ENCODE measurements at regions not wholly inside any gene's neighbourhood (a gene's known extent, or its start where the extent isn't known, plus 50 kb on each side); places are given as distances from the start of the nearest gene placed in this dataset.

DNA sequence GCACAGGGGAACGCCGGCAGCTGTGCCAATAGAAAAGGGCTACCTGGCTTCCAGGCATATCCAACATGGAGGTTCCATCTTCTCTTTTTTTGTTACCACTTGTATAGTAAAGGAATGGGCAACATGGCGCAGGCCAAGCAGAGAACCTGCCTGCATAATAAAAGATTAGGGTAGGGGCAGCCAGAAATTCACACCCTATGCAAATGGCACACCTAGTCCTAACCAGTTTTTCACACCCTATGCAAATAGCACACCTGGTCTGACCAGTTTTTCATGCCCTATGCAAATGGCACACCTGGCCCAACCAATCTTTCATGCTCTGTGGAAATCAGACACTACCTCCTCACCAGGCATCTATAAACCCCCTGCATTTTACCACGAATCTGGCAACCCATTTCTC, 369.5 kb downstream of the IPMK start:
- H3K4me3 Mint-ChIP-seq (ENCODE audit: unreplicated experiment): no peak overlapping the region
- no peaks in the 10 kb centered on the region for H3K9me3 Mint-ChIP-seq (ENCODE audit: unreplicated experiment)
- ChIA-PET CTCF (interaction anchor here (0.6 kb wide), 1 partner anchor 19 kb away, joined by 3 read pairs; no protein-coding TSS in a partner anchor), POLR2A (interaction anchor here (0.6 kb wide), 1 partner anchor 12 kb away, joined by 3 read pairs; no protein-coding TSS in a partner anchor)
- H3K4me1 Mint-ChIP-seq (ENCODE audit: insufficient read depth, unreplicated experiment): no peaks in the 10 kb centered on the region
- TF ChIP-seq, protein P1, sequence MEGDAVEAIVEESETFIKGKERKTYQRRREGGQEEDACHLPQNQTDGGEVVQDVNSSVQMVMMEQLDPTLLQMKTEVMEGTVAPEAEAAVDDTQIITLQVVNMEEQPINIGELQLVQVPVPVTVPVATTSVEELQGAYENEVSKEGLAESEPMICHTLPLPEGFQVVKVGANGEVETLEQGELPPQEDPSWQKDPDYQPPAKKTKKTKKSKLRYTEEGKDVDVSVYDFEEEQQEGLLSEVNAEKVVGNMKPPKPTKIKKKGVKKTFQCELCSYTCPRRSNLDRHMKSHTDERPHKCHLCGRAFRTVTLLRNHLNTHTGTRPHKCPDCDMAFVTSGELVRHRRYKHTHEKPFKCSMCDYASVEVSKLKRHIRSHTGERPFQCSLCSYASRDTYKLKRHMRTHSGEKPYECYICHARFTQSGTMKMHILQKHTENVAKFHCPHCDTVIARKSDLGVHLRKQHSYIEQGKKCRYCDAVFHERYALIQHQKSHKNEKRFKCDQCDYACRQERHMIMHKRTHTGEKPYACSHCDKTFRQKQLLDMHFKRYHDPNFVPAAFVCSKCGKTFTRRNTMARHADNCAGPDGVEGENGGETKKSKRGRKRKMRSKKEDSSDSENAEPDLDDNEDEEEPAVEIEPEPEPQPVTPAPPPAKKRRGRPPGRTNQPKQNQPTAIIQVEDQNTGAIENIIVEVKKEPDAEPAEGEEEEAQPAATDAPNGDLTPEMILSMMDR (IDR thresholded peaks at IDR 0.05; ENCODE audit: unreplicated experiment): no peak
- H3K36me3 Mint-ChIP-seq (ENCODE audit: insufficient read depth, unreplicated experiment): no peaks in the 10 kb centered on the region
- no peak for DNase-seq (ENCODE audit: unreplicated experiment)
- BruUV-seq (replicated peaks): no TSS peak
- no peak overlapping the region for H3K27ac Mint-ChIP-seq (ENCODE audit: low read depth, unreplicated experiment)
- intact Hi-C loops (cut with micrococcal nuclease): no loop called here
- no peaks in the 10 kb centered on the region for H3K27me3 Mint-ChIP-seq (ENCODE audit: insufficient read depth, unreplicated experiment)

DNA sequence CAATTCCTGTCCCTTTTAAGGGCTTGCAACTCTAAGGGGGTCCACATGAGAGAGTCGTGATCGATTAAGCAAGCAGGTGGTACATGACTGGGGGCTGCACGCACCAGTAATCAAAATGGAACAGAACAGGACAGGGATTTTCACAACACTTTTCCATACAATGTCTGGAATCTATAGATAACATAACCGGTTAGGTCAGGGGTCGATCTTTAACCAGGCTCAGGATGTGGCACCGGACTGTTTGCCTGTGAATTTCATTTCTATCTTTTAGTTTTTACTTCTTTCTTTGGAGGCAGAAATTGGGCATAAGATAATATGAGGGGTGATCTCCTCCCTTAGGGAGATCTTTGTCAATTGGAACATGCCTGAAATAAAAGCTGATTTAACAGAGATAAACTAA, 370.1 kb downstream of the IPMK start:
- intact Hi-C loops (cut with micrococcal nuclease): no loop called here
- H3K27ac Mint-ChIP-seq (ENCODE audit: low read depth, unreplicated experiment): no peak overlapping the region
- DNase-seq (ENCODE audit: unreplicated experiment): no peak
- TF ChIP-seq, protein P1 (IDR thresholded peaks at IDR 0.05; ENCODE audit: unreplicated experiment): no peak
- no peaks in the 10 kb centered on the region for H3K4me1 Mint-ChIP-seq (ENCODE audit: insufficient read depth, unreplicated experiment)
- no peaks in the 10 kb centered on the region for H3K27me3 Mint-ChIP-seq (ENCODE audit: insufficient read depth, unreplicated experiment)
- no peaks in the 10 kb centered on the region for H3K9me3 Mint-ChIP-seq (ENCODE audit: unreplicated experiment)
- no peak overlapping the region for H3K4me3 Mint-ChIP-seq (ENCODE audit: unreplicated experiment)
- no TSS peak for BruUV-seq (replicated peaks)
- POLR2A ChIA-PET: interaction anchor here (0.6 kb wide), 1 partner anchor 396 kb away, joined by 3 read pairs; no protein-coding TSS in a partner anchor
- H3K36me3 Mint-ChIP-seq (ENCODE audit: insufficient read depth, unreplicated experiment): no peaks in the 10 kb centered on the region
- CTCF ChIA-PET: interaction anchor here (0.6 kb wide), 1 partner anchor 18 kb away, joined by 3 read pairs; no protein-coding TSS in a partner anchor

DNA sequence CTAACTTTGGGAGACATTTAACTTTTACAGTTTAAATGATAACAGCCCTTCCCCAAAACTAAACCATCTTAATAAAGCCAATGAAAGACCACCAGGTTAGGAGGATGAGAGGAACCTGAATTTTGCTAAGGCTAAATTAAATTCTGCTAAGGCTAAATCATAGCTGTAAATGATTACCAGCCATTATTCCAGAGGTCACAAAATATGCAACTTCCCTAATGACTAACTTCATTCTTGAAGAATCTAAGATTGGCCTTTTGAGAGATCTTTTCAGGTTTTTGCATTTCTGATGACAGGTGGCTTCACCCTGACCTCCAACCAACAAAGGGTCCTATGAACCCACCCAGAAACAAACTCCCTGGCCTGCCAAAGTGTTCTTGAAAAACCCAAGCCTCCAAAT, 373.3 kb downstream of the IPMK start:
- ChIA-PET CTCF (no interaction called here), POLR2A (no interaction called here)
- no peaks in the 10 kb centered on the region for H3K9me3 Mint-ChIP-seq (ENCODE audit: unreplicated experiment)
- TF ChIP-seq, protein P1 (IDR thresholded peaks at IDR 0.05; ENCODE audit: unreplicated experiment): no peak
- peaks cover 3% of the 10 kb centered on the region for H3K4me1 Mint-ChIP-seq (ENCODE audit: insufficient read depth, unreplicated experiment)
- no TSS peak for BruUV-seq (replicated peaks)
- intact Hi-C loops (cut with micrococcal nuclease): no loop called here
- DNase-seq (ENCODE audit: unreplicated experiment): no peak
- H3K27me3 Mint-ChIP-seq (ENCODE audit: insufficient read depth, unreplicated experiment): no peaks in the 10 kb centered on the region
- H3K27ac Mint-ChIP-seq (ENCODE audit: low read depth, unreplicated experiment): no peak overlapping the region
- no peaks in the 10 kb centered on the region for H3K36me3 Mint-ChIP-seq (ENCODE audit: insufficient read depth, unreplicated experiment)
- H3K4me3 Mint-ChIP-seq (ENCODE audit: unreplicated experiment): no peak overlapping the region

DNA sequence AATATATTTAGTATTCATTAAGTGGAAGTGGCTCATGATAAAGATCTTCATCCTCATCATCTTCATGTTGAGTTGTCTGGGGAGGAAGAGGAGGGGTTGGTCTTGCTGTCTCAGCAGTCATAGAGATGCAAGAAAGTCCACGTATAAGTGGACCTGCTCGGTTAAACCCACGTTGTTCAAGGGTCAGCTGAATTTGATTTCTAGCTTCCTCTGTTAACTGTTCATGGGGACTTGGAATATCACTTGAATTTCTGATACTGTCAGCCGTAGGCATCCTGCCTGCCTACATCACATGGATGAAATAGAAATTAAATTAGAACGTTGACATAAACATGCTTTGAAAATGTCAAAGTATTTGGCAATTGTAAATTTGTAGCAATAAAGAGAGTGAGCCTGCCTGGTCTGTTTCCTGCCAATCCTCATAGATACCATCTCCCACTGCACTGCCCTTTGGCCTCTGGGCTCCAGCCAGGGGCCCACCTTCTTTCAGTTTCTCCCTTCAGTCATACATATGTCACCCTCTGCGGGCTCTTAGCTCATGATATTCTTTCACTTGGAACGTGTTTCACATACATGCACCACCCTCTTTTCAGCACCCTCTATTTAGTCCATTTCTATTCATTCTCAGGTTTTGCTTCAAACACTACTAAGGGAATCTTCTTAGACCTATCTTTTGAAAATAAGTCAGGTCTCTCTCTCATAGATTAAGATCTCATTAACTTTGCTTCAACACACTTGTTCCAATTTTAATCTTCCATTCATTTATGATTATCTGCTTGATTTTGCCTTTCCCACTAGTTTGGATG, 376.3 kb downstream of the IPMK start:
- no peaks in the 10 kb centered on the region for H3K27me3 Mint-ChIP-seq (ENCODE audit: insufficient read depth, unreplicated experiment)
- no peak for DNase-seq (ENCODE audit: unreplicated experiment)
- no peak overlapping the region for H3K4me3 Mint-ChIP-seq (ENCODE audit: unreplicated experiment)
- POLR2A ChIA-PET: no interaction called here
- no peak overlapping the region for H3K27ac Mint-ChIP-seq (ENCODE audit: low read depth, unreplicated experiment)
- TF ChIP-seq, protein P1 (IDR thresholded peaks at IDR 0.05; ENCODE audit: unreplicated experiment): no peak
- CTCF ChIA-PET: interaction anchor here (0.7 to 1.5 kb wide), 5 partner anchors 16 to 175 kb away, joined by 3 to 5 read pairs (median 3); no protein-coding TSS in a partner anchor
- no peaks in the 10 kb centered on the region for H3K9me3 Mint-ChIP-seq (ENCODE audit: unreplicated experiment)
- intact Hi-C loops (cut with micrococcal nuclease): no loop called here
- peaks cover 3% of the 10 kb centered on the region for H3K4me1 Mint-ChIP-seq (ENCODE audit: insufficient read depth, unreplicated experiment)
- no peaks in the 10 kb centered on the region for H3K36me3 Mint-ChIP-seq (ENCODE audit: insufficient read depth, unreplicated experiment)
- no TSS peak for BruUV-seq (replicated peaks)

All from MCF 10A (cell line).